Astrocyte (in vitro differentiated cells and primary cell): ENCODE measurements at regions not wholly inside any gene's neighbourhood (a gene's known extent, or its start where the extent isn't known, plus 50 kb on each side); places are given as distances from the start of the nearest gene placed in this dataset.

Experiments used
- DNase-seq: peaks from one replicate; pipeline ENCODE4 v3.0.0-alpha.2; 2010; ENCODE audit warnings: low read depth
- FAIRE-seq: peaks from 2 replicates; lab custom pipeline; 2011; peaks lifted over from hg19 to GRCh38; lab: Jason Lieb, UNC
- H2AFZ ChIP-seq: 2 replicates; pipeline ENCODE4 v1.6.0; 2012; ENCODE audit warnings: low read depth, low read length, inconsistent platforms
- H3K27ac ChIP-seq: 2 replicates; pipeline ENCODE4 v1.5.1; 2011; ENCODE audit warnings: low read depth, low read length, inconsistent platforms
- H3K27me3 ChIP-seq: 2 replicates; pipeline ENCODE4 v1.6.0; 2011; ENCODE audit warnings: low read length, inconsistent platforms; ENCODE audit not compliant: insufficient read depth
- H3K36me3 ChIP-seq: 2 replicates; pipeline ENCODE4 v1.5.1; 2011; ENCODE audit warnings: low read length, inconsistent platforms; ENCODE audit not compliant: insufficient read depth
- H3K4me1 ChIP-seq: 2 replicates; pipeline ENCODE4 v1.5.1; 2011; ENCODE audit warnings: low read length, inconsistent platforms; ENCODE audit not compliant: insufficient read depth
- H3K4me2 ChIP-seq: 2 replicates; pipeline ENCODE4 v1.6.0; 2012; ENCODE audit warnings: low read length, inconsistent platforms
- H3K4me3 ChIP-seq: 2 replicates; pipeline ENCODE4 v1.5.1; 2011; ENCODE audit warnings: low read depth, mild to moderate bottlenecking, low read length, inconsistent platforms; ENCODE audit not compliant: insufficient read depth
- H3K79me2 ChIP-seq: 2 replicates; pipeline ENCODE4 v1.6.0; 2012; ENCODE audit warnings: mild to moderate bottlenecking, low read length, inconsistent platforms; ENCODE audit not compliant: insufficient read depth
- H3K9ac ChIP-seq: 2 replicates; pipeline ENCODE4 v1.6.0; 2012; ENCODE audit warnings: mild to moderate bottlenecking, low read length, inconsistent platforms
- H3K9me3 ChIP-seq: 2 replicates; pipeline ENCODE4 v1.5.1; 2012; ENCODE audit warnings: low read depth, mild to moderate bottlenecking, low read length, inconsistent platforms; ENCODE audit not compliant: insufficient read depth
- H4K20me1 ChIP-seq: 2 replicates; pipeline ENCODE4 v1.6.0; 2012; ENCODE audit warnings: low read length, inconsistent platforms; ENCODE audit not compliant: insufficient read depth
- H3K27ac Mint-ChIP-seq: one replicate; pipeline ENCODE4 v1.8.0; 2021; ENCODE audit warnings: mild to moderate bottlenecking, mixed read lengths; ENCODE audit not compliant: unreplicated experiment
- H3K27me3 Mint-ChIP-seq: one replicate; pipeline ENCODE4 v1.8.0; 2021; ENCODE audit warnings: low read depth, mixed read lengths; ENCODE audit not compliant: unreplicated experiment
- H3K36me3 Mint-ChIP-seq: one replicate; pipeline ENCODE4 v1.8.0; 2021; ENCODE audit warnings: low read depth, mixed read lengths; ENCODE audit not compliant: unreplicated experiment
- H3K4me1 Mint-ChIP-seq: one replicate; pipeline ENCODE4 v1.8.0; 2021; ENCODE audit warnings: low read depth, mixed read lengths; ENCODE audit not compliant: unreplicated experiment
- H3K4me3 Mint-ChIP-seq: one replicate; pipeline ENCODE4 v1.8.0; 2021; ENCODE audit warnings: mild to moderate bottlenecking, moderate library complexity, mixed read lengths; ENCODE audit not compliant: unreplicated experiment
- H3K9me3 Mint-ChIP-seq: one replicate; pipeline ENCODE4 v1.8.0; 2021; ENCODE audit warnings: mild to moderate bottlenecking, mixed read lengths; ENCODE audit not compliant: unreplicated experiment
- EZH2 ChIP-seq: IDR thresholded peaks from 2 replicates; pipeline ENCODE4 v1.6.1; 2012; ENCODE audit warnings: mild to moderate bottlenecking, low read length, inconsistent platforms; ENCODE audit not compliant: insufficient read depth
- TF ChIP-seq, protein P1 (sequence below): IDR thresholded peaks from 2 replicates; pipeline ENCODE4 v1.5.1; 2011; ENCODE audit warnings: low read depth, mild to moderate bottlenecking, inconsistent platforms, low read length, moderate library complexity; ENCODE audit not compliant: insufficient read depth

DNA sequence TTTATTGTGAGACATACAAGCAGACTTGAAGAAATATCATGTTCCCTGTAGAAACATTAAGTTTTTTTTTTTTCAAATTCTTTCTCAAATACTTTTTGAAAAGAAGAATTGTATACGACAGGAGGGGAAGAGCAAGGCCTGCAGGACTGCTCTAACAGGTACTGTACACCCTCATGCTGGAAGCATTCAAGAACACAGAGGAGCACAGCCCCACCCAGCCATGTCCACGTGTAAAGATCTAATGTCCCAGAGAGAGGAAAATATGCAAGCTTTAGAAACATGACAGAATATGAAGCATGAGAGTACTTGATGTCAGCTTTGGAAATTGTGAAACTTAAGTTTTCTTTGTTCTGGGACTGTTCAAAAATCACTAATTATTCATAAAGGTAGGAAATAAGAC is 191.6 kb downstream of the TTC32 start:
- H2AFZ ChIP-seq = no peak overlapping the region
- no peak overlapping the region for H3K4me3 ChIP-seq
- peaks cover 6% of the 10 kb centered on the region for H3K4me1 ChIP-seq
- H3K9ac ChIP-seq = no peak overlapping the region
- H3K9me3 ChIP-seq = no peaks in the 10 kb centered on the region
- FAIRE-seq (no peak), DNase-seq (no peak)
- H3K4me2 ChIP-seq = no peak overlapping the region
- H3K27ac Mint-ChIP-seq = no peak overlapping the region
- no peaks in the 10 kb centered on the region for H3K36me3 ChIP-seq
- TF ChIP-seq, protein P1, sequence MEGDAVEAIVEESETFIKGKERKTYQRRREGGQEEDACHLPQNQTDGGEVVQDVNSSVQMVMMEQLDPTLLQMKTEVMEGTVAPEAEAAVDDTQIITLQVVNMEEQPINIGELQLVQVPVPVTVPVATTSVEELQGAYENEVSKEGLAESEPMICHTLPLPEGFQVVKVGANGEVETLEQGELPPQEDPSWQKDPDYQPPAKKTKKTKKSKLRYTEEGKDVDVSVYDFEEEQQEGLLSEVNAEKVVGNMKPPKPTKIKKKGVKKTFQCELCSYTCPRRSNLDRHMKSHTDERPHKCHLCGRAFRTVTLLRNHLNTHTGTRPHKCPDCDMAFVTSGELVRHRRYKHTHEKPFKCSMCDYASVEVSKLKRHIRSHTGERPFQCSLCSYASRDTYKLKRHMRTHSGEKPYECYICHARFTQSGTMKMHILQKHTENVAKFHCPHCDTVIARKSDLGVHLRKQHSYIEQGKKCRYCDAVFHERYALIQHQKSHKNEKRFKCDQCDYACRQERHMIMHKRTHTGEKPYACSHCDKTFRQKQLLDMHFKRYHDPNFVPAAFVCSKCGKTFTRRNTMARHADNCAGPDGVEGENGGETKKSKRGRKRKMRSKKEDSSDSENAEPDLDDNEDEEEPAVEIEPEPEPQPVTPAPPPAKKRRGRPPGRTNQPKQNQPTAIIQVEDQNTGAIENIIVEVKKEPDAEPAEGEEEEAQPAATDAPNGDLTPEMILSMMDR = no peak
- TF ChIP-seq EZH2 = no peak
- H3K36me3 Mint-ChIP-seq = peaks cover 2% of the 10 kb centered on the region
- no peaks in the 10 kb centered on the region for H3K79me2 ChIP-seq
- H4K20me1 ChIP-seq = no peaks in the 10 kb centered on the region
- peaks cover 1% of the 10 kb centered on the region for H3K9me3 Mint-ChIP-seq
- H3K27me3 Mint-ChIP-seq = peaks cover 5% of the 10 kb centered on the region
- no peak overlapping the region for H3K4me3 Mint-ChIP-seq
- no peaks in the 10 kb centered on the region for H3K27me3 ChIP-seq
- peak overlapping the region; percentile 66 for H3K27ac ChIP-seq
- peaks cover 9% of the 10 kb centered on the region for H3K4me1 Mint-ChIP-seq

DNA sequence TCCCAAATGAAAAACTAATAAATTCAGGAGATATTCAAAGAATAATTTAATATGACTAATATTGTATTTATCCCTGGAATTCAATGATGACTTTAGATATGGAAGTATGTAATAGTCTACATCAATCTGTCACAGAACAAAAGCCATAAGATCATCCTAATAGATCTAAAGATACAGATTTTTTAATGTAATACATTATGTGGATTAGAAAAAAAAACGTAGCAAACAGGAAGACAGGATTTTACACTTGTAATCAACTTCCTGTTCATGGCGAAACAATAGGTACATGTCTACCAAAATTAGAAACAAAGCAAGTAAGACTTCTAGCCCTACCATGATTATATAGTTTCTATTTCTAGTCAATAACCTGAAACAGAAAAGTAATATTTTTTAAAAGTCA is 192.2 kb downstream of the TTC32 start:
- Mint-ChIP-seq H3K4me1 (peaks cover 9% of the 10 kb centered on the region), H3K9me3 (peaks cover 1% of the 10 kb centered on the region), H3K27ac (no peak overlapping the region), H3K4me3 (no peak overlapping the region), H3K27me3 (peaks cover 9% of the 10 kb centered on the region), H3K36me3 (peaks cover 2% of the 10 kb centered on the region)
- Histone ChIP-seq H3K27me3 (no peaks in the 10 kb centered on the region), H3K4me3 (no peak overlapping the region), H4K20me1 (no peaks in the 10 kb centered on the region), H3K4me2 (no peak overlapping the region), H3K4me1 (peaks cover 6% of the 10 kb centered on the region), H3K9me3 (no peaks in the 10 kb centered on the region), H2AFZ (no peak overlapping the region), H3K79me2 (no peaks in the 10 kb centered on the region), H3K36me3 (no peaks in the 10 kb centered on the region), H3K9ac (no peak overlapping the region), H3K27ac (no peak overlapping the region)
- no peak for TF ChIP-seq EZH2
- TF ChIP-seq, protein P1 = no peak
- FAIRE-seq (no peak), DNase-seq (no peak)

DNA sequence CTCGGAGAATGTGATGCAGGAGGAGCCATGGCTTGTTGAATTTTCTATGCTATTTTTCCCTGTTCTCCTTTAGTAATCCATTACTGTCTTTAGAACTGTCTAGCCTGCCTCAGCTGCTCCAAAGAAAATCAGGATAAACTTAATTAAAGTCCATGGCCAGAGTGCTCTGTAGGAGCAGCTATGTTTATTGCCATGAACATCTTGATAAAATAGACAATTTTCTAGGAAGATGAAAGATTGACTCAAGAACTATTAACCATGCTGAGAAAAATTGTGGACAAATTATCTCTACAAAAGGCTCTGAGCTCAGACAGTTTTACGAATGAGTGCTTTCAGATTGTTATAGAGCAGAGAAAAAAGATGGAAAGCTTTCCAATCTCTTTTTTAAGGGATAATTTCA is 193.0 kb downstream of the TTC32 start:
- Mint-ChIP-seq H3K27me3 (peaks cover 9% of the 10 kb centered on the region), H3K4me3 (no peak overlapping the region), H3K36me3 (peaks cover 2% of the 10 kb centered on the region), H3K9me3 (peaks cover 1% of the 10 kb centered on the region), H3K4me1 (peaks cover 9% of the 10 kb centered on the region), H3K27ac (no peak overlapping the region)
- no peak for TF ChIP-seq EZH2
- TF ChIP-seq, protein P1 = no peak
- Histone ChIP-seq H3K27ac (no peak overlapping the region), H3K27me3 (no peaks in the 10 kb centered on the region), H3K4me3 (no peak overlapping the region), H3K79me2 (no peaks in the 10 kb centered on the region), H3K36me3 (no peaks in the 10 kb centered on the region), H4K20me1 (no peaks in the 10 kb centered on the region), H3K9me3 (no peaks in the 10 kb centered on the region), H2AFZ (no peak overlapping the region), H3K9ac (no peak overlapping the region), H3K4me1 (peaks cover 6% of the 10 kb centered on the region), H3K4me2 (no peak overlapping the region)
- no peak for FAIRE-seq
- no peak for DNase-seq
